Fibroblast of skin of scalp (primary cell): ENCODE measurements at regions not wholly inside any gene's neighbourhood (a gene's known extent, or its start where the extent isn't known, plus 50 kb on each side); places are given as distances from the start of the nearest gene placed in this dataset.

ENCODE experiments used
- DNase-seq: peaks from one replicate; pipeline ENCODE4 v3.0.0-alpha.2; 2013

DNA sequence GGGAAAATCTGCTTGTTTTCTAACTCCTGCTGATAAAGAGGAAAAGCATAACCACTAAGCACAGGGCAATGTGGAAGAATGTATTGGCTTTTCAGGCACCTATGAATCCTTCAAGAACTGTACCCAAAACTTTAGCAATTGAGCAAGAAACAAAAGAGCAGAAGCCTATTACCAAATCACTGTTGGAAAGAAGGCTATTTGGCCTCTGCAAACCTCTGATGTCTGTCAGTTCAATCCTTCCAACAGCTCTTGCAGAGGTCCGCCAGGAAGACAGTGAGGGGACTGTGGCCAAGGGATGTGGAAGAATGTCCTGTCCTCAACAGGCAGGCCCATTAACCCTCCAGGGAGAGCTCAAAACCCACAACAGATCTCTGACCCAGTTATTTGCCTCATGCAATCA lies 328.6 kb downstream of the ENC1 start:
- no peak for DNase-seq

DNA sequence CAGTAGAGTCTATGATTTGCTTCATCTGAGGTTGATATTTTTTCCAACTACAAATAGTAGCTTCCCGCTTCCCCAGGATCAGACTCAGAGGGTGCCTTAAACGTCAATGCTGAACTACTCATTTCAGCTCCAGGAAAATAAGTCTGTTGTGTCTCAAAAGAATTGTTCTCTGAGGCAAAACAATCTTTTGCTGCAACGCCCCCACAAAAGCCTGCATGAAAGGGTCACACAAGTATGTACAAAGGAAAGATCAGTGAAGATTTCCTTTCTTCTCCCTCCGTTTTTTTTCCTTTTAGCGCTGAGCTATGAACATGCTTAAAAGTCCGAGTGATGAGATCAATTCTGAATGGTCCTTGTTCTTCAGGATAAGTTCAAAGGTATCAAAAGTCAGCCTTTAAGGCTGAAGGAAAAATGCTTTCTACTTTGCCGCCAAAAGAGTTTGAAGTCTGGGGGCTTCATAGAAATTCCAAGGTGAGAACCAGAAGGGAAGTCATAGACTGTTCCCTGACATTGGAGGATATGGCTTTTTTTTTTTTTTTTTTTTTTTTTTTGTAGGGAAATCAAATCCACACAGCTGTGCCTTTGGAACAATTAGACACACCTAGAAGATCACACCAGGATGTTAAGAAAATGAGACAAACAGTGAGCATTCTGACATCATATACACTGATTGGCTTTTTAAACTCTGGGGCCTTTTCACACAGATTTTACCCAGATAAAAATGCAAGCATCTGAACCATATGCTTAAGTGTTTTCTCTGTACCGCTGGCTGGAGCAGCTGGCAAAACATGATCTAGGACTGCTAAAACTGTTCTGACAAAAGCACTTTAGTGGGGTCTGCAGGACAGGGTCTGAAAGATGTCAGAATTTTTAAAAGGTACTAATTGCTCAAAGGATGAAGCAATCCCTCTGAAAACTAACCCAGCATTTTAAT lies 329.3 kb downstream of the ENC1 start:
- DNase-seq, result no peak

- no peak for DNase-seq
Measured at GRCh38 chr5:74310386-74310785, 330.1 kb downstream of the ENC1 start.

- DNase-seq, result no peak
Measured at GRCh38 chr5:74309050-74309449, 331.5 kb downstream of the ENC1 start.

DNA sequence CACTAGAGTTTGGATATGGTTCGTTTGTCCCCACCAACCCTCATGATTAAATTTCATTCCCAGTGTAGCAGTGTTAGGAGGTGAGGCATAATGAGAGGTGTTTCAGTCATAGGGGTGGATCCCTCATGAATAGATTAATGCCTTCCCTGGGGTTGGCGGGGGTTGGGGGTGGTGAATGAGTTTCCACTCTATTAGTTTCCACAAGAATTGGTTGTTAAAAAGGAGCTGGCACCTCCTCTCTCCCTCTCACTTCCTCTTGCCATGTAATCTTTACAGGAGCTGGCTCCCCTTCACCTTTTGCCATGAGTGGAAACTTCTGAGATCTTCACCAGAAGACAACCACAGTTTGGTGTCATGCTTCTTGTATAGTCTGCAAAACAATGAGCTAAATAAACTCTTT lies 333.7 kb downstream of the ENC1 start:
- no peak for DNase-seq

DNA sequence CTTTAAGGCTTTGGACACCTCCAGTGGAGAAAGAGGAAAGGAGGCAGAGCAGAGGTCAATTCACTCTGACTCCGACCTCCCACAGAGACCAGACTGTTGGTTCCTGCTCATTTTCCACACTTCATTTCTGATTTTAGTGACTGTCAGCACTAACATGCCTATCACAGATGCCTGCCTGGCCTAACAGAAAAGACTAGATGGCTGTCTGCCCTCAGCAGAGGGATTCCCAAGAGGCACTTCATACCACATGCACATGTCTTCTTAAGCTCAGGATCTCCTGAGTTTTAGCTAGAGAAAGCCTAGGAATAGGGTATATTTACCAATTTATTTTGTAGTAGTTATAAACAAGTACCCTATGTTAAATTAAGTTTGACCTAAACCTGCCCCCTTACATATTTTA lies 336.0 kb downstream of the ENC1 start:
- DNase-seq, result no peak

DNA sequence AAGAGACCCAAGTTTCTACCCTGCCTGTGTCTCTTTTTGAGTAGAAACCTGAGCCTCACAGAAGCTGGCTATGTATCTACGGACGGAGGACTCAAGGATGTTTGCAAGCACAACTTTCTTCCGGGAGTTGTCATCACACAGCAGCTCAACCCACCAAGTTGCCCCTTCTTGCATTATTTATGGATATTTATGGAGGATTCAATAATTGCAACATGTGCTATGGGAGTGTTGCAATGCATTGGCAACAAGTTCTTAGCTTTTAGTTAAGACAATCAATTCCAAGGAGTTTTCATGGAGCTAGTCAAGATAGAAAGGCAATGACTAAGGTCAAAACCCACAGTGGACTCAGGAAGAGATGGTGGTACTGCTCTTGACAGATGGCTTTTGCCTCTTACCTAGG lies 336.9 kb downstream of the ENC1 start:
- no peak for DNase-seq

DNA sequence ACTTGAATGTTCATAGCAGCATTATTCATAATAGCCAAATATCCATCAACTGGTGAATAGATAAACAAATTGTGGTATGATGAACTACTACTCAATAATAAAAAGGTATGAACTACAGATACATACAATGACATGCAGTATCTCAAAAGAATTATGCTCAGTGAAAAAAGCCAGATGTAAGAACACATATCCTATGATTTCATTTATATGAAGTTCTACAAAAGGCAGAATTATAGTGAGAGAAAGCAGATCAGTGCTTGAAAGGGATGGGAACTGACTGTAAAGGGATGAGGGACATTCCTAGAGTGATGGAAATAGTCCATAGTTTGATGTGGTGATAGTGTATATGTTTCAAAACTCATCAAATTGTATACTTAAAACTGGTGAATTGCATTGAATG lies 339.0 kb downstream of the ENC1 start:
- DNase-seq, result no peak

DNA sequence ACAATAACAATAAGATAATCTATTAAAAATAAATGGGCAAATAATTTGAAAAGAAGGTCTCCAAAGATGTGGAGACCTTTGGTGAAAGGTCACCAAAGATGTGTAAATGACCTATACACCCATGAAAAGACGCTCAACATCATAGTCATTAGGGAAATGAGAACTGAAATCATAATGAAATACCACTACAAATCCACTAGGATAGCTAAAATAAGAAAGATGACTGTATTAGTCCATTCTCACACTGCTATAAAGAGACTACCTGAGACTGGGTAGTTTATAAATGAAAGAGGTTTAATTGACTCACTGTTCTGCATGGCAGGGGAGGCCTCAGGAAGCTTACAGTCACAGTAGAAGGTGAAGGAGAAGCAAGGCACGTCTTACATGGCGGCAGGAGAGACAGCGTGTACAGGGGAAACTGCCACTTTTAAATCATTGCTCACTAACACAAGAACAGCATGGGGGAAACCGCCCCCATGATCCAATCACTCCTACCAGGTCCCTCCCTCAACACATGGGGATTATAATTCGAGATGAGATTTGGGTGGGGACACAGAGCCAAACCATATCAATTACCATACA lies 339.6 kb downstream of the ENC1 start:
- DNase-seq, result no peak

GRCh38 chr5:74299833-74300232 lies 340.7 kb downstream of the ENC1 start:
- DNase-seq, result no peak

DNA sequence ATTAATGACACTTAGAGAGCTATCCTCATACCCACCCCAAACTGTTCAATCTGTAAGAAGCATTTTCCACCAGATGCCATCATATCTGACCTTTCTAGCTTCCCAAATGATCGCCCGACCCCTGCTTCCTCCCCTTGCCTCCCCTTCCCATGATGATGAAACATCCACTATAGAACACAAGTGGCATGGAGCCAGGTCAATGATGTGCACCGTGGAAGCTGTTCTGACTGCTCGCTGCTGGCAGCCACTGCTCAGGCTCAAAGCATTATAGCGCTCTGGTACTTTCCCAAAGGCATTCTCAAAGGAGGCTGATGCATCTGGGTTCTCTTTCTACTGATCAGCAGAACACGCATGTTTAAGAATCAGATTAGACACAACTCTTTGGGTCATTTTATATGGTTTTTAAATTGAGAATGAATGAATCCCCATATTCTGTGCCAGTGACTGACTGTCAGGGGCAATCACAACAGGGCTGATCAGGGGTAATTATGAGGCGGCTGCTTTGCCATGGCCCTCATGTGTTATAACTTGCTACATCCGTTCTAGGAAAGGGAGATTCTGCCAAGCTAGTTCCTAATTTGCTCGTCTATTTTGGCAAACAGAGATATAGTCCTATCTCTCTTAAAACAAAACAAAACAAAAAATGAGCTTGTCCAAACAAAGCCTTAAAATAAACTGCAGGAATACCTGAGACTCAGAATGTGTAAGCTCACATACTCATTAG lies 343.7 kb downstream of the ENC1 start:
- peak; percentile 42 for DNase-seq

GRCh38 chr5:74295676-74296075 lies 344.9 kb downstream of the ENC1 start:
- no peak for DNase-seq

GRCh38 chr5:74295141-74295540 lies 345.4 kb downstream of the ENC1 start:
- DNase-seq, result no peak

GRCh38 chr5:74294231-74294705 lies 346.3 kb downstream of the ENC1 start:
- DNase-seq, result no peak

GRCh38 chr5:74293182-74293581 lies 347.3 kb downstream of the ENC1 start:
- no peak for DNase-seq

DNA sequence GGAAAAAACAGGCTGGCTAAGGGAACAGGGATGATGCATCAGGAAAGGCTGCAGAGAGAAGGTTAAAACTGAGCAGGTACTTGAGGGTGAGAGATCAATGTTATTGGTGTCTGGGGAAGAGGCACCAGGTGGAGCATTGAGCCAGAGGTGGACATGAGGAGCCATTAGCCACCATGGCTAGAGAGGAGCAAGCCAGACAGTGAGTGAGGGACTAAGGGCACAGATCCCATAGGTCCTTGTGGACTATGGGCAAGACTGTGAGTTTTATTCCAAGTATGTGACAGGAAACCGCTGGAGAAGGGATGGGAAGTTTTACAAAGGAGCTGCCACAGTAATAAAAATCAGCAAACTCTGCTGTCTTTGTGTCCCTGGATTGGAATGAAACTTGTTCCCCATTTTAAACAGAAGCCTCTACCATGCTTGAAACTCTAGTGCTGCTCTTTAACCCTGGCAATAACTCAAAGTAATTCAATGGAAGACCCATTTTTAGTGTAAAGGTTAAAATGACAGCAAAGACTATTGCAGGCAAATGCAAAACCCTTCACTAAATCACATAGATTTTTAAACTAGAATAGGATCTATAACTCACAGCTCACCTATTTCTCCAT lies 349.8 kb downstream of the ENC1 start:
- peak; percentile 39 for DNase-seq

DNA sequence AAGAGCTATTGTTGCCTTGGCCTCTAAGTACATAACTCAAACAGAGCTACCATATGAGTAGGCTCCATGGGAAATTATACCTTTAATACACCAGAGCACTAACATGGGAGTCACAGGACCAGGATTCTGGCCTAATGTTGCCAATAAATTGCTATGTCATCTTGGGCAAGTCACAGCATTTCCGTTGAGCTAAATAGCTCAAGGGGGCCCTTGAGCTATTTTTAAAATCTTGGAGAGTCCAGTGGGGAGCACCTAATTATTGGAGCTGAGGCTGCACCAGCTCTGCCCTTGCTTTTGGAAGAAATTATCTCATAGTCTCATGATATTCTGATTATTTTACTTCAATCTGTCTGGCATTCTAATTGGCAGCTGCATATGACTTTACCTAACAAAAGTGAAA lies 350.8 kb downstream of the ENC1 start:
- DNase-seq, result no peak

DNA sequence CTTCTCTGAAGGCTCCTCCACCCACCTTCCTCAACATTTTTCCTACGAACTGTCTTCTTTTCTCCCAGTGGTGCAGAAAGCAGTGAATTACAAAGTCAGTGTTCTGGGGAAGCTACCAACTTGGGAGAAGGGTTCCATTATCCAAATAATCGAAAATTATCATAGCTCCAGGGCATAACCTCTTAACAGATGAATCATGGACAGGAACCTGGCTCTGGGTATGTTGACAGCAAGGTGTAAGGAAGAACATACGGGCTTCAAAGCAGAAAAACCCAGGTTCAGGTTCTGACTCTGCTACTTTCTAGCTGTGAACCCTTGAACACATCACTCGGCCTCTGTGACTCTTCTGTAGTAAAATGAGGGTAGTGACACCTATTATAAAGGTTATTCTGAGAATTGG lies 351.3 kb downstream of the ENC1 start:
- no peak for DNase-seq

GRCh38 chr5:74288448-74289108 lies 351.9 kb downstream of the ENC1 start:
- no peak for DNase-seq

- no peak for DNase-seq
Measured at GRCh38 chr5:74288038-74288437, 352.5 kb downstream of the ENC1 start.

DNA sequence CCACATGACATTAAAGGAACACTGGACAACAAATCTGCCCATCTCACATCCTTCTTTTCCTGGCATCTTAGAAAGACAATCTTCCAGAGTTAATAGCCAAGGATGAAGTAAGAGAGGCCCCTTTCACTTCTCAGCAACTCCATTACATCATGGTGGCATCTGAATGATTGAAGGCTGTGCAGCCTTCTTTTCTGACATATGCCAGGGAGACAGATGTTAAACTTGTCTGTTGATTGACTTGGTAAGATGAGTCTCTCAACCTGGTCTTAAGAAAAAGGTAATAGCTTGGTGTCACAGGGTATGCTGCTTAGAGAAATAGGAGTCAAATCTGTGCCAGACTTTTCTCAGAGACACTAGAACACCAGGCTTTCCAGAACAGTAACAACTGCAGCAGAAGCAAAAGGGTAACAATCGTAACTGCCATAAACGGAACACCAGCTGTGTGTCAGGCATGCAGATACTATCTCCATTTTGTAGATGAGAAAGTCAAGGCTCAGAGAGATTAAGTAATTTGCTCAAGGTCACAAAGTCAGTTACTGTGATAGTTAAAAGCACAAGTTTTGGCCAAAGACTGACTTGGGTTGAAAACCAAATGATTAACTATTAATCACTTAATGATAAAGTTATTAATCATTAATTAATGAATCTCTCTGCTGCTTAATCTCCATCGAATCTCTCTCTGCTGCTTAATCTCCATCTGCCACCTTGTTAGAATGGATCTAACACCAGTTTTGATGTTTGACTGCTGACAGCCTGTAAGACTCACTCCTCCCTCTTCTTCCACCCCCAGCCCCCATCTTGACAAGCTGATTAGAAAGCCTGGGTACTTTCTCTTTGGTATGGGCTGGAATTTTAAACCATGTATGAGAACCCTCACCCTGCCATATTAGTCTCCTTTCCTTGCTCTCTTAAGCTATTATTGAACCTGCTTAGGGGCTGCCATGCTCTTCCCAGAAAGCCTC lies 353.5 kb downstream of the ENC1 start:
- no peak for DNase-seq
